Rectal smooth muscle tissue (tissue), 1 donor: ENCODE measurements at regions not wholly inside any gene's neighbourhood (a gene's known extent, or its start where the extent isn't known, plus 50 kb on each side); places are given as distances from the start of the nearest gene placed in this dataset.

Experiments
- H3K27ac ChIP-seq: one replicate; pipeline ENCODE4 v1.7.0; 2013; ENCODE audit warnings: low read depth, low read length, inconsistent platforms
- H3K27me3 ChIP-seq: one replicate; pipeline ENCODE4 v1.7.0; 2013; ENCODE audit warnings: low read length; ENCODE audit not compliant: control insufficient read depth, insufficient read depth
- H3K36me3 ChIP-seq: one replicate; pipeline ENCODE4 v1.7.0; 2013; ENCODE audit warnings: low read length; ENCODE audit not compliant: control insufficient read depth, insufficient read depth
- H3K4me1 ChIP-seq: one replicate; pipeline ENCODE4 v1.7.0; 2013; ENCODE audit warnings: low read length; ENCODE audit not compliant: control insufficient read depth, insufficient read depth
- H3K4me3 ChIP-seq: one replicate; pipeline ENCODE4 v1.7.0; 2013; ENCODE audit warnings: low read length
- H3K9ac ChIP-seq: one replicate; pipeline ENCODE4 v1.7.0; 2013; ENCODE audit warnings: low read length

DNA sequence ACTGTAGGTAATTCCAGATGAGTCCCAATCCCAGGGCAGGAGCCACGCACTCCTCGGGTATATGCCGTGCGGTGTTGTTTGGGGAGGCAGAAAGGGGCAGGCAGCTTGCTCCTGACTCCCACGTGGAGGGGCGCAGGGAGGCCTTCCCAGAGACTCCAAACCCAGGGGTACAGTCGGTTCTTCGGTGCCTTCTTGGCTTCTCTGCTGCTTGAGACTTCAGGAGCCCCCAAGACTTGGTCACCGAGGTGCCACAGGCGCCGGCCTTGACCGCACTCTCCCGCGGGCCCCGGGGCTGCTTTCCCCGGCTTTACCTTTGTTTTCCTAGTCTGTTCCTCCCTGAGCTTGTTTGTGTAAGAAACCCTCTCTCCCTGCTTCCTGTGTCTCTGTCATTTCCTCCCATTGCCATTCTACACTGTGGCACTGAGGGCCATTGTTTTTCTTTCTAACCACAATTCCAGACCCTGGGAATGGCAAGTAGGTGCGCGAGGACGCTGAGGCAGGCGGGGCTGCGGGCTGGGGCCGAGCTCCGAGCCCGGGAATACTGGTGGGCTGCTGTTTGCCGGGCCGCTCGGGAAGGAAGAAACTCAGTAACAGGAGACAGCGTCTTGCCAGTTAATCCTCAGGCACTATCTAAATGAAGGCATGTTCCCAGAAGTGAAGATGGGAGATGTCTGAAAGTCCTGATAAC lies 215.6 kb upstream of the HEY2 start:
- H3K4me3 ChIP-seq, result no peak overlapping the region
- no peaks in the 10 kb centered on the region for H3K36me3 ChIP-seq
- no peaks in the 10 kb centered on the region for H3K27me3 ChIP-seq
- H3K9ac ChIP-seq, result no peak overlapping the region
- no peak overlapping the region for H3K27ac ChIP-seq
- peaks cover 3% of the 10 kb centered on the region for H3K4me1 ChIP-seq

- no peak overlapping the region for H3K27ac ChIP-seq
- no peak overlapping the region for H3K4me3 ChIP-seq
- peaks cover 3% of the 10 kb centered on the region for H3K4me1 ChIP-seq
- H3K36me3 ChIP-seq, result no peaks in the 10 kb centered on the region
- H3K27me3 ChIP-seq, result no peaks in the 10 kb centered on the region
- H3K9ac ChIP-seq, result no peak overlapping the region
These were observed 214.8 kb upstream of the HEY2 start for GRCh38 chr6:125534430-125535263.

DNA sequence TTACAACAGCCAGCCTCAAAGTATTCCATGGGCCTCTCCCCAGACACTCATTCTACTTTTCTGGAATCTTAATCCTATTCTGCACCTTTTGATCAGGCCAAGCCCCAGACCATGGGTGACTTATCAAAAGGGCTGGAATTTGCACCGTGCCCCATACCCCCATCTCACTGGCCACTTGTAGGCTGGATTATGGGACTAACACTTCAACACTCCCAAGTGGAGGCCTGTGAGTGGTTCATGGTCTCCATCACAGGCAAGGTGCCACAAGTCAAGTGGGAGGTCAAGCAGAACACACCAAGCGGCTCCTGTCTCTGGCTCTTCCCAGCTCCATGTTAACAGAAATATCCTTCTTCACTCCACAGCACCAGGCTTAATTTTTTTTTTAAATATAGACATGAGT lies 212.3 kb upstream of the HEY2 start:
- Histone ChIP-seq H3K27me3 (no peaks in the 10 kb centered on the region), H3K9ac (no peak overlapping the region), H3K27ac (no peak overlapping the region), H3K36me3 (no peaks in the 10 kb centered on the region), H3K4me3 (no peak overlapping the region), H3K4me1 (peaks cover 4% of the 10 kb centered on the region)

DNA sequence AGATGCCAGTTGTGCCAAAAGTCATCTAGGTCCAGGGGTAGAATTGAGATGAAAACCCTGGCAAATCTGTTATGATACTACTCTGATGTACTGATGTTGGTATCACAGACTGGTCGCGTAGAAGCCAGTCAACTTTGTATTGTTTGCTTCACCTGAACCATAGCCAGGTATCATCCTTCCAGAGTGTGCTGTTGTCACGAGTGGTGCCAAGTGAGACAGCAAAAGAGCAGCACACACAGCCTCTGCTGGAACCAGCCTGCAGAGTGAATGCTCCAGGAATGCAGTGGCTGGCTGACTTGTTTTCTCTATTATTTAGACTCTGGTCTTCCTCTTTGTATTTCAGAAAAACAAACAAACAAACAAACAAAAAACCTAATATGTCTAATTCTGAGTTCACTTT lies 209.5 kb upstream of the HEY2 start:
- no peaks in the 10 kb centered on the region for H3K36me3 ChIP-seq
- H3K4me1 ChIP-seq, result peaks cover 2% of the 10 kb centered on the region
- no peak overlapping the region for H3K27ac ChIP-seq
- no peaks in the 10 kb centered on the region for H3K27me3 ChIP-seq
- no peak overlapping the region for H3K4me3 ChIP-seq
- no peak overlapping the region for H3K9ac ChIP-seq

DNA sequence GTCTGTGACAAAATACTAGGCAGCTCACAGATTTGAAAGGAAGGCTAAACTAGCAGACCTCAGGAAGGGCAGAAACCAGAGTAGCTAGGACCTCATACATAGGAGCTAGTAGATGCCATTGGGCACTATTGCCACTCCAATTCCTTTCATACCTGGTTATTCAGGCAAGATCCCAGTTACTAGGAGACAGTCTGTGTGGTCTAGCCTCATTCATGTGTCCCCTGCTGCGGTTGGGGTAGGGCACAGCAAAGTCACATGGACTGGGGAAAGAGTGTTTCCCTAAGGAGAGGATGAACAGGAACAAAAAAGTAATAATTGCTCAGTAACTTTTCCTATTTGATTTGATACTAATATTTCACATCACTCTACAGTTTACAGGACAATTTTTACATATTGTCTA lies 204.6 kb upstream of the HEY2 start:
- Histone ChIP-seq H3K9ac (no peak overlapping the region), H3K27ac (no peak overlapping the region), H3K36me3 (no peaks in the 10 kb centered on the region), H3K4me1 (peaks cover 2% of the 10 kb centered on the region), H3K4me3 (no peak overlapping the region), H3K27me3 (no peaks in the 10 kb centered on the region)

GRCh38 chr6:125546841-125547251 lies 202.6 kb upstream of the HEY2 start:
- H3K4me3 ChIP-seq, result no peak overlapping the region
- no peak overlapping the region for H3K27ac ChIP-seq
- H3K4me1 ChIP-seq, result no peaks in the 10 kb centered on the region
- H3K36me3 ChIP-seq, result no peaks in the 10 kb centered on the region
- H3K27me3 ChIP-seq, result no peaks in the 10 kb centered on the region
- H3K9ac ChIP-seq, result no peak overlapping the region

- Histone ChIP-seq H3K27ac (no peak overlapping the region), H3K4me1 (no peaks in the 10 kb centered on the region), H3K4me3 (no peak overlapping the region), H3K27me3 (no peaks in the 10 kb centered on the region), H3K36me3 (no peaks in the 10 kb centered on the region), H3K9ac (no peak overlapping the region)
These were observed 202.1 kb upstream of the HEY2 start for GRCh38 chr6:125547381-125547780.

- H3K27me3 ChIP-seq, result no peaks in the 10 kb centered on the region
- no peak overlapping the region for H3K27ac ChIP-seq
- H3K9ac ChIP-seq, result no peak overlapping the region
These were observed 200.1 kb upstream of the HEY2 start for GRCh38 chr6:125549202-125549884.

GRCh38 chr6:125550892-125551291 lies 198.5 kb upstream of the HEY2 start:
- Histone ChIP-seq H3K36me3 (no peaks in the 10 kb centered on the region), H3K9ac (no peak overlapping the region), H3K4me1 (no peaks in the 10 kb centered on the region), H3K27me3 (no peaks in the 10 kb centered on the region), H3K27ac (no peak overlapping the region), H3K4me3 (no peak overlapping the region)

More at GRCh38 chr6:125549202-125549884, 200.1 kb upstream of the HEY2 start:
- H3K4me1 ChIP-seq, result no peaks in the 10 kb centered on the region
- no peak overlapping the region for H3K4me3 ChIP-seq
- no peaks in the 10 kb centered on the region for H3K36me3 ChIP-seq

- H3K27ac ChIP-seq, result no peak overlapping the region
- H3K27me3 ChIP-seq, result no peaks in the 10 kb centered on the region
- no peak overlapping the region for H3K9ac ChIP-seq
- H3K4me1 ChIP-seq, result no peaks in the 10 kb centered on the region
- no peaks in the 10 kb centered on the region for H3K36me3 ChIP-seq
- H3K4me3 ChIP-seq, result no peak overlapping the region
These were observed 196.6 kb upstream of the HEY2 start for GRCh38 chr6:125552819-125553218.

- Histone ChIP-seq H3K4me1 (no peaks in the 10 kb centered on the region), H3K27ac (no peak overlapping the region), H3K9ac (no peak overlapping the region), H3K27me3 (no peaks in the 10 kb centered on the region), H3K4me3 (no peak overlapping the region), H3K36me3 (no peaks in the 10 kb centered on the region)
These were observed 195.0 kb upstream of the HEY2 start for GRCh38 chr6:125554456-125554855.

DNA sequence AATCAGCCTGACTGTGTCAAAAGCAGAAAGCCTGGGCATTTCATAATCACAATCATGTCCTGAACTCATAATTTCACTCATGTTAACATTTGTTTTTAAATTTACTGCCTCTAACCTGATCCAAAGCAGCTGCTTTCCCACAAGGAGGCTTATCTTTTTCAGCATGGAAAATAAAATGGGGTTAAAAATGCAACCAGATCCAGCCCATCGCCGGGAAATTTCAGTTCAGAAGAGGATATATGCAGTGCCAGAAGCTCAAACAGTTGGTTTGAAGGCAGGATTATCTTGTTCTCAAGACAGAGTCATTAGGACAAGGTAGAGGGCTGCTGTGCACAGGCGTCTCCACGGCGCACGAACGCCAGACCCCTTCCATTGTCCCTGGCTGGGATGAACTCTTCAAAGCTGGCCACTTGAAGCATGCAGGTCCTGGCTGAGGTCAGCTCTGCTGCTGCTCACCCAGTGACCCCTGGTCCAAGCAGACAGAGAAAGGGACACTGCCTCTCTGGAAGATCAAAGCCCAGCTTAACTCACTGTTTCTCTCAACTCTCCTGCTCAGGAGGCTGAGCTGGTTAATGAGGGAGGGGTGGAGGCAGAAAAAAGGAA lies 191.1 kb upstream of the HEY2 start:
- H3K36me3 ChIP-seq, result no peaks in the 10 kb centered on the region

More for the DNA sequence above, 191.1 kb upstream of the HEY2 start:
- Histone ChIP-seq H3K27me3 (no peaks in the 10 kb centered on the region), H3K9ac (no peak overlapping the region), H3K4me3 (no peak overlapping the region), H3K4me1 (no peaks in the 10 kb centered on the region), H3K27ac (no peak overlapping the region)
